Smooth muscle cell (in vitro differentiated cells): ENCODE measurements at regions not wholly inside any gene's neighbourhood (a gene's known extent, or its start where the extent isn't known, plus 50 kb on each side); places are given as distances from the start of the nearest gene placed in this dataset.

Source experiments
- DNase-seq: peaks from one replicate; lab custom pipeline; 2025; ENCODE audit not compliant: unreplicated experiment; lab: John Stamatoyannopoulos, UW
- H2AFZ ChIP-seq: fragments of 200-600 bp; sonication (generic); 2 replicates; pipeline ENCODE4 v1.6.0; 2016; ENCODE audit warnings: antibody characterized with exemption, low read depth, mild to moderate bottlenecking
- H3F3A ChIP-seq: fragments of 200-600 bp; sonication (generic); 2 replicates; pipeline ENCODE4 v1.6.0; 2017; ENCODE audit warnings: antibody characterized with exemption, low read depth
- H3K27ac ChIP-seq: fragments of 200-600 bp; sonication (generic); 2 replicates; pipeline ENCODE4 v1.5.1; 2016; ENCODE audit warnings: low read depth, mild to moderate bottlenecking
- H3K27me3 ChIP-seq: fragments of 200-600 bp; sonication (generic); 2 replicates; pipeline ENCODE4 v1.6.1; 2016; ENCODE audit warnings: low read depth, mild to moderate bottlenecking
- H3K36me3 ChIP-seq: fragments of 200-600 bp; sonication (generic); 2 replicates; pipeline ENCODE4 v1.5.1; 2016; ENCODE audit warnings: low read depth
- H3K4me1 ChIP-seq: fragments of 200-600 bp; sonication (generic); 2 replicates; pipeline ENCODE4 v1.5.1; 2016; ENCODE audit warnings: low read depth
- H3K4me2 ChIP-seq: fragments of 200-600 bp; sonication (generic); 2 replicates; pipeline ENCODE4 v1.6.0; 2016; ENCODE audit warnings: mild to moderate bottlenecking
- H3K4me3 ChIP-seq: fragments of 200-600 bp; sonication (generic); 2 replicates; pipeline ENCODE4 v1.5.1; 2016; ENCODE audit warnings: mild to moderate bottlenecking
- H3K79me2 ChIP-seq: fragments of 200-600 bp; sonication (generic); 2 replicates; pipeline ENCODE4 v1.6.0; 2016; ENCODE audit warnings: low read depth, mild to moderate bottlenecking
- H3K9ac ChIP-seq: fragments of 200-600 bp; sonication (generic); 2 replicates; pipeline ENCODE4 v1.6.0; 2016; ENCODE audit warnings: low read depth
- H3K9me3 ChIP-seq: fragments of 200-600 bp; sonication (generic); replicated peaks from 2 replicates; pipeline ENCODE4 v1.5.1; 2016; ENCODE audit warnings: low read depth
- H4K20me1 ChIP-seq: fragments of 200-600 bp; sonication (generic); 2 replicates; pipeline ENCODE4 v1.6.0; 2016; ENCODE audit warnings: low read depth
- WGBS: methylation state at CpG from one replicate; pipeline ENCODE4 v1.1.7; 2016; ENCODE audit warnings: low lambda C conversion rate; 5-methylcytosine and 5-hydroxymethylcytosine counted together
- TF ChIP-seq, protein P1 (sequence below): fragments of 200-600 bp; sonication (generic); IDR thresholded peaks from 2 replicates; pipeline ENCODE4 v1.5.1; 2017; ENCODE audit warnings: borderline replicate concordance, mild to moderate bottlenecking, antibody characterized with exemption; ENCODE audit not compliant: insufficient read depth, poor library complexity, severe bottlenecking

DNA sequence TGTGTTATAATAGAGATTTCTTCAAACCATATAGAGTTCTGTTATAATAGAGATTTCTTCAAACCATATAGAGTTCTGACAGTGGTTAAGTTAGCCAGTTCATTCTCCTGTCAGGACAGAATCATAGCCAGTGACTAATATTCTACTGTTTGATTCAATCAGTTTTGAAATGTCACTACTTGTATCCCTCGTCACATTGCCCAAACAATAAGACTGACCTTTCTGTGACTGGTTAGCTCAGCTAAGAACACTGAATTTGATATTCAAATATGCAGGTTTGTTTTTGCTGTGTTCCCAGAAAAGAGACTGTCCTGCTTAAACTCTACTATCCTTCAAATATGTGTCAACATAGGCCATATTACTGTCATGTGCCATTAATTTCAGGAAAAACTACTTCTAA, 74.4 kb downstream of the ALG10B start:
- WGBS = 73% methylated on average over 1 of the region's 1 CpG
- Histone ChIP-seq H3K36me3 (no peaks in the 10 kb centered on the region), H3K4me2 (no peak overlapping the region), H3K4me1 (no peaks in the 10 kb centered on the region), H3K9me3 (no peaks in the 10 kb centered on the region), H3K27ac (no peak overlapping the region), H3K9ac (no peak overlapping the region), H3K4me3 (no peak overlapping the region), H3K27me3 (no peaks in the 10 kb centered on the region), H4K20me1 (no peaks in the 10 kb centered on the region), H3F3A (peaks cover 4% of the 10 kb centered on the region), H2AFZ (no peak overlapping the region), H3K79me2 (no peaks in the 10 kb centered on the region)
- DNase-seq = no peak
- TF ChIP-seq, protein P1, sequence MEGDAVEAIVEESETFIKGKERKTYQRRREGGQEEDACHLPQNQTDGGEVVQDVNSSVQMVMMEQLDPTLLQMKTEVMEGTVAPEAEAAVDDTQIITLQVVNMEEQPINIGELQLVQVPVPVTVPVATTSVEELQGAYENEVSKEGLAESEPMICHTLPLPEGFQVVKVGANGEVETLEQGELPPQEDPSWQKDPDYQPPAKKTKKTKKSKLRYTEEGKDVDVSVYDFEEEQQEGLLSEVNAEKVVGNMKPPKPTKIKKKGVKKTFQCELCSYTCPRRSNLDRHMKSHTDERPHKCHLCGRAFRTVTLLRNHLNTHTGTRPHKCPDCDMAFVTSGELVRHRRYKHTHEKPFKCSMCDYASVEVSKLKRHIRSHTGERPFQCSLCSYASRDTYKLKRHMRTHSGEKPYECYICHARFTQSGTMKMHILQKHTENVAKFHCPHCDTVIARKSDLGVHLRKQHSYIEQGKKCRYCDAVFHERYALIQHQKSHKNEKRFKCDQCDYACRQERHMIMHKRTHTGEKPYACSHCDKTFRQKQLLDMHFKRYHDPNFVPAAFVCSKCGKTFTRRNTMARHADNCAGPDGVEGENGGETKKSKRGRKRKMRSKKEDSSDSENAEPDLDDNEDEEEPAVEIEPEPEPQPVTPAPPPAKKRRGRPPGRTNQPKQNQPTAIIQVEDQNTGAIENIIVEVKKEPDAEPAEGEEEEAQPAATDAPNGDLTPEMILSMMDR = no peak

DNA sequence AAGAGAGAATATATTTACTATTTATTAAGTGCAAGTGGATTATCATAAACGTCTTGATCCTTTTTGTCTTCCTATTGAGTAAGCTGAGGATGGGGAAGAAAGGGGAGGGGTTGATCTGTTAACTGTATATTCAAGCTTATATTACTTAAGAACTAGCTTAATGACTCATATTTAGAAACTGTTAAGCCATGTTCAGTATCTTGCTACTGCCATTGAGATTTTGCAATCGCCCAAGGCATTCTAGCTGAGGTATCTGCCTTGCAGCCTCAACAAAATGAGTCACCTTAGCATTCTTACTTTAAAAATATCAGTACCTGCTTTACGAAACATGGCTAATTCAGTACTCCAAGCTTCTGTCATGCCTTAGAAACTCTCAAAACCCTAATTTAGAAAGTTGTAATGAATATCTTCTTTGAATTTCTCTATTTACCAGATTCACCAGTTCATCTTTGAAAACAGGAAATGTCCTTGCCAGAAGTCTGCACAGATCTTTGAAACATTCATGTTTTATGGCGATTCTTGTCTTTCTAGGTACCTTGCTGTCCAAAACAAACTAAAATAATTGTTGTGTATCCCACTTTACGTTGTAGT, 76.1 kb downstream of the ALG10B start:
- Histone ChIP-seq H3K4me2 (peak overlapping the region; percentile 75), H3K9ac (no peak overlapping the region), H3K27ac (peak overlapping the region; percentile 33), H3K79me2 (no peaks in the 10 kb centered on the region), H3K4me1 (no peaks in the 10 kb centered on the region), H3K36me3 (no peaks in the 10 kb centered on the region), H3K9me3 (no peaks in the 10 kb centered on the region), H3F3A (peaks cover 4% of the 10 kb centered on the region), H3K27me3 (no peaks in the 10 kb centered on the region), H4K20me1 (no peaks in the 10 kb centered on the region), H3K4me3 (no peak overlapping the region), H2AFZ (no peak overlapping the region)
- no peak for DNase-seq
- TF ChIP-seq, protein P1 = no peak
- 41% methylated on average over 5 of the region's 5 CpGs for WGBS

DNA sequence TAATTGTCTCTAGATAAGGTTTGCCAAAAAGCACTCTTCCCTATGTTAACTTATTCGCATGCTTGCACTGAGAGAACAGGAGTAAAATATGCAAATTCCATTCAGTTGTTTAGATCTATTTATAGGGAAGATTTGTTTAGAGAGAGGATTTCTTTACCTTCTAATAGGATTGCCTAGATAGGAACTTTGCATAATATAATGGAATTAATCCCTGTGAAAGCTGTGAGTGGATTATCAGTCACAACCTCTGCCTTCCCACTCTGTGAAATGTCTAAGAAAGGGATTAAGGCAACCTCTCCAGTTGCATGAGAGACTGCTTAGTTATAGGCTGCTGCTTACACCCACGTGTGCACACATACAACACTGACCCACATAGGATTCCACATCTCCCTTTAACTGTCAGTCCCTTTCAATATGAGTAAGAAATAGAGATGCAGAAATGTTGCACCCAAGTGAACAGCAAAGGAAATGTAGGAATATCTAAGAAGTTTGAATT, 83.2 kb downstream of the ALG10B start:
- WGBS = 47% methylated on average over 2 of the region's 2 CpGs
- no peak overlapping the region for H3K9ac ChIP-seq
- no peaks in the 10 kb centered on the region for H3K79me2 ChIP-seq
- H4K20me1 ChIP-seq = no peaks in the 10 kb centered on the region
- DNase-seq = no peak
- no peak overlapping the region for H3K27ac ChIP-seq
- no peak overlapping the region for H3K4me3 ChIP-seq
- TF ChIP-seq, protein P1 = no peak
- no peak overlapping the region for H2AFZ ChIP-seq
- H3K9me3 ChIP-seq = peaks cover 6% of the 10 kb centered on the region
- H3K36me3 ChIP-seq = no peaks in the 10 kb centered on the region
- H3K4me2 ChIP-seq = peak overlapping the region; percentile 37
- H3K4me1 ChIP-seq = peaks cover 13% of the 10 kb centered on the region
- H3F3A ChIP-seq = no peaks in the 10 kb centered on the region
- H3K27me3 ChIP-seq = no peaks in the 10 kb centered on the region

DNA sequence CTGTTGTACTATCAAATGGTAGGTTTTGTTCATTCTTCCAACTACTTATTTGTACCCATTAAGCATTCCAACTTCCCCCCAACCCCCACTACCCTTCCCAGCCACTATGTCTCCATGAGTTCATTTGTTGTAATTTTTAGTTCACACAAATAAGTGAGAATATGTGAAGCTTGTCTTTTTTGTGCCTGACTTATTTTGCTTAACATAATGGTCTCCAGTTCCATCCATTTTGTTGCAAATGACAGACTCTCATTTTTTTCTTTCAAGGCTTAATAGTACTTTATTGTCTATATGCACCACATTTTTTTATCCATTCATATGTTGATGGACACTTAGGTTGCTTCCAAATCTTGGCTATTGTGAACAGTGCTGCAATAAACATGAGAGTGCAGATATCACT, 86.2 kb downstream of the ALG10B start:
- Histone ChIP-seq H3K4me3 (no peak overlapping the region), H3K4me2 (no peak overlapping the region), H3K27me3 (no peaks in the 10 kb centered on the region), H3K9me3 (peaks cover 6% of the 10 kb centered on the region), H3K27ac (no peak overlapping the region), H4K20me1 (no peaks in the 10 kb centered on the region), H3K9ac (no peak overlapping the region), H2AFZ (no peak overlapping the region), H3K36me3 (no peaks in the 10 kb centered on the region), H3K4me1 (peaks cover 13% of the 10 kb centered on the region), H3F3A (no peaks in the 10 kb centered on the region), H3K79me2 (no peaks in the 10 kb centered on the region)
- TF ChIP-seq, protein P1 = no peak
- no peak for DNase-seq
